Lower leg skin (tissue), 4 donors: ENCODE measurements at regions not wholly inside any gene's neighbourhood (a gene's known extent, or its start where the extent isn't known, plus 50 kb on each side); places are given as distances from the start of the nearest gene placed in this dataset.

Experiments
- DNase-seq, 2 donors: peaks; one replicate each; pipeline ENCODE4 v3.0.0-alpha.2; 2019; ENCODE audit warnings: low spot score in 2 of 2
- H3K4me3 ChIP-seq: fragments of 200-600 bp; sonication (generic); 2 replicates; pipeline ENCODE4 v1.5.1; 2017; ENCODE audit warnings: mild to moderate bottlenecking, low read depth; ENCODE audit not compliant: poor library complexity, severe bottlenecking
- POLR2A ChIP-seq, 2 donors: fragments of 450-650 bp; IDR thresholded peaks; one replicate each; pipeline ENCODE4 v1.6.1; 2016 to 2017; ENCODE audit warnings: antibody characterized with exemption in 2 of 2, mild to moderate bottlenecking in 1 of 2, moderate library complexity in 1 of 2
- WGBS, 2 donors: methylation state at CpG; one replicate each; pipeline ENCODE4 v1.1.5; 2018; 5-methylcytosine and 5-hydroxymethylcytosine counted together
- intact Hi-C: fragments of 100-400 bp; cut with DNase I; formaldehyde crosslinking; loops from one replicate; pipeline ENCODE4 v1.15.0; 2023; ENCODE audit warnings: low total_unique reads
- TF ChIP-seq, protein P1 (sequence below), 3 donors: fragments of 450-650 bp; IDR thresholded peaks; one replicate each; pipeline ENCODE4 v1.5.1; 2016; ENCODE audit warnings: antibody characterized with exemption in 3 of 3, mild to moderate bottlenecking in 3 of 3, moderate library complexity in 2 of 3

DNA sequence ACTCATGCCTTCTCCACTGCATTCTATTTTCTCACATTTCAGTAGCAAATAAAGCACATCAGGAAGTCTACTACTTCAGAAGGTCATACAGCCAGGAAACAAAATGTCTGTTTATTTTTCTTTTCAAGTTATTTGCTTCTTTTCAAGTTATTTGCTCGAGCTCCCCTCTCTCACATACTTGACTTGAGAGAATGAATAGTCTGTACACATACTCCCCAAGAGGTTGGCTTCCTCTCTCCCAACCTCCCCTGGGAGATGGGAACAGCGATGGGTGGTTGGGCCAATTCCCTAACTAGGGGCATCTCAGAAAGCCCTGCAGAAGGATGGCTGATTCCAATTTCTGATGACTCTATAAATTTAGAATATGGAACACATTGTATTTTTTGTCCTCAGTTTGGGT lies 64.7 kb upstream of the PTPN13 start:
- TF ChIP-seq, protein P1, sequence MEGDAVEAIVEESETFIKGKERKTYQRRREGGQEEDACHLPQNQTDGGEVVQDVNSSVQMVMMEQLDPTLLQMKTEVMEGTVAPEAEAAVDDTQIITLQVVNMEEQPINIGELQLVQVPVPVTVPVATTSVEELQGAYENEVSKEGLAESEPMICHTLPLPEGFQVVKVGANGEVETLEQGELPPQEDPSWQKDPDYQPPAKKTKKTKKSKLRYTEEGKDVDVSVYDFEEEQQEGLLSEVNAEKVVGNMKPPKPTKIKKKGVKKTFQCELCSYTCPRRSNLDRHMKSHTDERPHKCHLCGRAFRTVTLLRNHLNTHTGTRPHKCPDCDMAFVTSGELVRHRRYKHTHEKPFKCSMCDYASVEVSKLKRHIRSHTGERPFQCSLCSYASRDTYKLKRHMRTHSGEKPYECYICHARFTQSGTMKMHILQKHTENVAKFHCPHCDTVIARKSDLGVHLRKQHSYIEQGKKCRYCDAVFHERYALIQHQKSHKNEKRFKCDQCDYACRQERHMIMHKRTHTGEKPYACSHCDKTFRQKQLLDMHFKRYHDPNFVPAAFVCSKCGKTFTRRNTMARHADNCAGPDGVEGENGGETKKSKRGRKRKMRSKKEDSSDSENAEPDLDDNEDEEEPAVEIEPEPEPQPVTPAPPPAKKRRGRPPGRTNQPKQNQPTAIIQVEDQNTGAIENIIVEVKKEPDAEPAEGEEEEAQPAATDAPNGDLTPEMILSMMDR (IDR thresholded peaks at IDR 0.05) = no peak
- no peak for TF ChIP-seq POLR2A (IDR thresholded peaks at IDR 0.05)
- intact Hi-C loops = no loop called here
- DNase-seq = no peak
- H3K4me3 ChIP-seq = no peak overlapping the region
- WGBS, 2 donors = 79 to 80% methylated on average over 2 of the region's 2 CpGs

DNA sequence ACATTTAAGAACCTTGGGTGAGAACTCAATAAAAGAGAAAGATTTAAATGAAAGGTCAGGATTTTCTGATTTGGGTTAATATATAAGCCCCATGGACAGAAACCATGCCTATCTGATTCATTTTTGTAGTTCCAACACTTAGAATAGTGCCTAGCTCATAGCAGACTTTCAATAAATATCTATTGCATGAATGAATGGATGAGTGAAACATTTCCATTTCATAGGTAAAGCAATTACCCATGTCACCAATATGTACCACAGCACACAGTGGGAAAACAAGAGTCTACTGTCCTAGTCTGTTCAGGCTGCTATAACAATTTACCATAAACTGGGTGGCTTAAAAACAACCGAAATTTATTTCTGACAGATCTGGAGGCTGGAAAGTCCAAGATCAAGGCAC lies 63.9 kb upstream of the PTPN13 start:
- WGBS, 2 donors = 84 to 89% methylated on average over 1 of the region's 1 CpG
- intact Hi-C loops = no loop called here
- TF ChIP-seq, protein P1 (IDR thresholded peaks at IDR 0.05) = no peak
- no peak for TF ChIP-seq POLR2A (IDR thresholded peaks at IDR 0.05)
- DNase-seq = no peak
- H3K4me3 ChIP-seq = no peak overlapping the region

DNA sequence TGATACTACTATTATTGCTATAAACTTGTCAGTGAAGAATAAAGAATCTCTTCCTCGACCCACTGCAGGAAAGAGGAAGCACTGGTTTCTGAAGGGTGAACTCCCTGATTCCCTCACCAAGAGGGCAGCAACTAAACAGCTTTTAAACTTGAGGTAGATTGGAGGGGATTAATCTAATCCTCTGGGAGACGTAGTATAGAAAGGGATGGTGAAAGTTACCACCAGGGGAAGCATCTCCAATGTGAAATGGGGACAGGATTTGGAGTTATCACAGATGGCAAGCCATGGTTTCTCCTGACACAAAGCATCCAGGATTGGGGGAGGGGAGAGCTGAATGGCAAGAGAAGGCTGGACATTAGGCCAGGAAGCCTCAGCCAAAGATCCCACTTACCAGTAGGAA lies 62.7 kb upstream of the PTPN13 start:
- 90 to 97% methylated on average over 2 of the region's 2 CpGs for WGBS, 2 donors
- H3K4me3 ChIP-seq = no peak overlapping the region
- TF ChIP-seq, protein P1 (IDR thresholded peaks at IDR 0.05) = no peak
- TF ChIP-seq POLR2A (IDR thresholded peaks at IDR 0.05) = no peak
- DNase-seq = no peak
- intact Hi-C loops = no loop called here

DNA sequence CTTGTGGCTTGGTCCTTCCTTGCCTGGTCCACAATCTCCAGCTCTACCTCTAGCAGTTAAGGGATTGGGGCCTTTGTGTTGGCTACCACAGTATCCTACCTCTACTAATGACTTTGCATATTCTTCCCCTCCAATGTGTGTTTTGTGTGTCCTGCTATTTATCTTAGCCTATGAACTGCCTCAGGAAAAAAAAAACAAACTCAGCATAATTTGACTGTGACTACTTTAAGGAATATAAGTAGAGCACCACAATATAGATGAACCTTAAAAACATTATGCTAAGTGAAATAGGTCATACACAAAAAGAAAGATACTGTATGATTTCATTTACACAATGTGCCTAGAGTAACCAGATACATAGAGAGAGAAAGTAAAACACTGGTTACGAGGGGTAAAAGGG lies 61.3 kb upstream of the PTPN13 start:
- intact Hi-C loops = no loop called here
- 91 to 92% methylated on average over 1 of the region's 1 CpG for WGBS, 2 donors
- no peak overlapping the region for H3K4me3 ChIP-seq
- DNase-seq = no peak
- TF ChIP-seq POLR2A (IDR thresholded peaks at IDR 0.05) = no peak
- TF ChIP-seq, protein P1 (IDR thresholded peaks at IDR 0.05) = no peak

DNA sequence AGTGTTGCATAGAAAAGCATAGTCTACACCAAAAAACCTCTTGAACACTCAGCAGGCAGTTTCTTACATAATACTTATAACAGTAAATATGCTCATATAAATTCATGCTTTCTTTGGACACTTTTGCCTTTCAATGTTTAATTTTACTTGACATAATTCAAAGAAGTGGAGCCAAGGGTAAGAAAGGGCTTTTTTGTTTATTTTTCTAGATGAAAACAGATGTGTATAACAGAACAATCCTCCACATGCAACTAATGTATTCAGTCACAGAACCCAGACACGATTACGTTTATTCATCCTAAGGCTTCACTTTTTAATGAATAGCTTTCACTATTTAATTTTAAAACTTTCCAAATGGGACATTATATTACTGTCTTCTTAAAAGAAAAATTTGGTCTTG lies 58.0 kb upstream of the PTPN13 start:
- WGBS, 2 donors = 63% methylated on average over 2 of the region's 2 CpGs
- TF ChIP-seq POLR2A (IDR thresholded peaks at IDR 0.05) = no peak
- TF ChIP-seq, protein P1 (IDR thresholded peaks at IDR 0.05) = no peak
- H3K4me3 ChIP-seq = no peak overlapping the region
- DNase-seq = no peak
- intact Hi-C loops = no loop called here

DNA sequence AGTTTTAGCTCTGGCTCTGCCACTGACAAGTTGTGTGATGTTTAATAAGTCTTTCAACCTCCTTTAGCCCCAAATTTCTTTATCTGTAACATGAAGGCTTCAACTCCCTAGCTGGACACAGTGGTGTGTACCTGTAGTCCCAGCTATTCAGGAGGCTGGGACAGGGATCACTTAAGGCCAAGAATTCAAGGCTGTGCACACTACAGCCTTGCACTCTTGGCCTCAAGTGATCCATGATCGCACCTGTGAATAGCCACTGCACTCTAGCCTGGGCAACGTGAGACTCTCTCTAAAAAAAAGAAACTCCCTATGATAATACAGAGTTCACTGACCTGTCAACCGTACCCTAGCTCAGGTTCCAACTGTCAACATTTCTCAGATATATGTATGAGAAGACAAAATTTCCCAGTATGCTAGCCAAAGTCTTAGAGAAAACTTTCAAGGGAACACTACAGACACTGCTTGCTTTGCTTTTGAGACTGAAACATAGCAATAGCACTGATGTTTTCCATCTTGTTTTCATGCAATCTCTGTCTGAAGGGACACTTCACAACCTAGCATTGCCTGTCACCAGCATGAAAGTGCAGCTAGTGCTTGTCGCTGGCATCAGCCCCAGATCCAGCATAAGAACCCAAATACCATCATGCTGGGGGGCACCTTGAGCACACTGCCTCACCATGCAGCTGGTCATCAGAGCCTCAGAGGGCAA lies 51.6 kb upstream of the PTPN13 start:
- no peak overlapping the region for H3K4me3 ChIP-seq
- WGBS, 2 donors = 78 to 94% methylated on average over 4 of the region's 4 CpGs
- intact Hi-C loops = no loop called here
- no peak for DNase-seq
- TF ChIP-seq, protein P1 (IDR thresholded peaks at IDR 0.05) = no peak
- no peak for TF ChIP-seq POLR2A (IDR thresholded peaks at IDR 0.05)
